ENCODE measurements at regions not wholly inside any gene's neighbourhood (a gene's known extent, or its start where the extent isn't known, plus 50 kb on each side); places are given as distances from the start of the nearest gene placed in this dataset.

- no peak overlapping the region for H3K14ac ChIP-seq (ENCODE audit: low read length in 2 of 2)
- H3K18ac ChIP-seq (ENCODE audit: low read depth in 1 of 2, low read length in 2 of 2): no peak overlapping the region
- no peak overlapping the region for H2BK5ac ChIP-seq (ENCODE audit: low read depth, low read length, poor library complexity, severe bottlenecking)
- H3K4me1 ChIP-seq (ENCODE audit: control insufficient read depth, insufficient read depth, low read depth, low read length): no peaks in the 10 kb centered on the region
- no peak overlapping the region for H3K4me2 ChIP-seq (ENCODE audit: low read length, poor library complexity, severe bottlenecking)
- H4K8ac ChIP-seq (ENCODE audit: low read length): no peak overlapping the region
- no peak overlapping the region for H2BK15ac ChIP-seq (ENCODE audit: low read depth, poor library complexity, severe bottlenecking)
- H3K23ac ChIP-seq (ENCODE audit: low read length in 2 of 2): no peak overlapping the region
- no peak overlapping the region for H2BK120ac ChIP-seq (ENCODE audit: low read depth, low read length)
- no peak overlapping the region for H3K27ac ChIP-seq (ENCODE audit: low read length, poor library complexity, severe bottlenecking)
- H3K79me1 ChIP-seq (replicated peaks; ENCODE audit: low read length, poor library complexity, severe bottlenecking): no peaks in the 10 kb centered on the region
- peaks cover 0 to 12% of the 10 kb centered on the region in 2 experiments for H3K27me3 ChIP-seq (ENCODE audit: control insufficient read depth in 1 of 2, insufficient read depth in 1 of 2, low read length in 2 of 2)
- no peak overlapping the region for H2AFZ ChIP-seq (ENCODE audit: low read depth, low read length)
- H3K4ac ChIP-seq (ENCODE audit: low read depth in 1 of 2, low read length in 2 of 2): no peak overlapping the region
- DNase-seq: no peak
- H4K91ac ChIP-seq (ENCODE audit: low read length): no peak overlapping the region
- H3K36me3 ChIP-seq (ENCODE audit: control insufficient read depth in 1 of 2, insufficient read depth in 2 of 2, low read depth in 1 of 2, low read length in 2 of 2): no peaks in the 10 kb centered on the region
- H2AK5ac ChIP-seq (ENCODE audit: low read length, severe bottlenecking): no peak overlapping the region
- H3K4me3 ChIP-seq (ENCODE audit: insufficient read depth in 1 of 2, low read depth in 1 of 2, low read length in 2 of 2): no peak overlapping the region
- no peaks in the 10 kb centered on the region for H3K9me3 ChIP-seq (ENCODE audit: control insufficient read depth, low read length)
- H3K9ac ChIP-seq (ENCODE audit: low read length): no peak overlapping the region
- WGBS: 67% methylated on average over 1 of the region's 4 CpGs
- H2BK12ac ChIP-seq (ENCODE audit: low read length in 2 of 2): no peak overlapping the region
Observed at GRCh38 chr13:39107561-39107960, 69.3 kb downstream of the NHLRC3 start.

DNA sequence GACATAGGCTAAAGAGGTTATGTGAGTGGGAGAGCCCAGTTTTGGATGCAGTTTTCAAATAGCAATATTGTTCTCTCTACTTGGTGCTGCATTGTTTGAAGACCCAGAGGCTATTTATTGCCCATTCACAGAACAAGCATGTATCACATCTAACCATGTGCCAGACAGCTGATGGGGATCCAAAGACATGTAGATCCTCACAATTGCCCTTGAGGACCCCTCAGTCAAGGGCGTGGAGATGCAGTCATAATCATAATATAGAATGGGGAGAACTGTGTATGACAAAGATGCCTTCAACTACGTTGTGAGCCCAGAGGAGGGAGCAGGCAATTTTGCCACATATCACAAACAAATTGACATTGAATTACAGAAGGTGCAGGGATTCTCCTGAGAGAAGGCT, 70.5 kb downstream of the NHLRC3 start:
- Histone ChIP-seq H3K9me3 (ENCODE audit: control insufficient read depth, low read length) (no peaks in the 10 kb centered on the region), H4K8ac (ENCODE audit: low read length) (no peak overlapping the region), H3K27ac (ENCODE audit: low read length, poor library complexity, severe bottlenecking) (no peak overlapping the region), H3K4me3 (ENCODE audit: insufficient read depth in 1 of 2, low read depth in 1 of 2, low read length in 2 of 2) (no peak overlapping the region), H3K14ac (ENCODE audit: low read length in 2 of 2) (no peak overlapping the region), H3K4me2 (ENCODE audit: low read length, poor library complexity, severe bottlenecking) (no peak overlapping the region), H3K18ac (ENCODE audit: low read depth in 1 of 2, low read length in 2 of 2) (no peak overlapping the region), H2BK120ac (ENCODE audit: low read depth, low read length) (no peak overlapping the region), H2BK15ac (ENCODE audit: low read depth, poor library complexity, severe bottlenecking) (no peak overlapping the region), H3K23ac (ENCODE audit: low read length in 2 of 2) (no peak overlapping the region), H2BK5ac (ENCODE audit: low read depth, low read length, poor library complexity, severe bottlenecking) (no peak overlapping the region), H2AFZ (ENCODE audit: low read depth, low read length) (no peak overlapping the region), H3K79me1 (replicated peaks; ENCODE audit: low read length, poor library complexity, severe bottlenecking) (no peaks in the 10 kb centered on the region), H3K27me3 (ENCODE audit: control insufficient read depth in 1 of 2, insufficient read depth in 1 of 2, low read length in 2 of 2) (peaks cover 0 to 12% of the 10 kb centered on the region in 2 experiments), H3K9ac (ENCODE audit: low read length) (no peak overlapping the region), H2BK12ac (ENCODE audit: low read length in 2 of 2) (no peak overlapping the region), H3K36me3 (ENCODE audit: control insufficient read depth in 1 of 2, insufficient read depth in 2 of 2, low read depth in 1 of 2, low read length in 2 of 2) (no peaks in the 10 kb centered on the region), H2AK5ac (ENCODE audit: low read length, severe bottlenecking) (no peak overlapping the region), H3K4me1 (ENCODE audit: control insufficient read depth, insufficient read depth, low read depth, low read length) (no peaks in the 10 kb centered on the region), H4K91ac (ENCODE audit: low read length) (no peak overlapping the region), H3K4ac (ENCODE audit: low read depth in 1 of 2, low read length in 2 of 2) (no peak overlapping the region)
- no peak for DNase-seq
- WGBS: 92% methylated on average over 1 of the region's 2 CpGs

DNA sequence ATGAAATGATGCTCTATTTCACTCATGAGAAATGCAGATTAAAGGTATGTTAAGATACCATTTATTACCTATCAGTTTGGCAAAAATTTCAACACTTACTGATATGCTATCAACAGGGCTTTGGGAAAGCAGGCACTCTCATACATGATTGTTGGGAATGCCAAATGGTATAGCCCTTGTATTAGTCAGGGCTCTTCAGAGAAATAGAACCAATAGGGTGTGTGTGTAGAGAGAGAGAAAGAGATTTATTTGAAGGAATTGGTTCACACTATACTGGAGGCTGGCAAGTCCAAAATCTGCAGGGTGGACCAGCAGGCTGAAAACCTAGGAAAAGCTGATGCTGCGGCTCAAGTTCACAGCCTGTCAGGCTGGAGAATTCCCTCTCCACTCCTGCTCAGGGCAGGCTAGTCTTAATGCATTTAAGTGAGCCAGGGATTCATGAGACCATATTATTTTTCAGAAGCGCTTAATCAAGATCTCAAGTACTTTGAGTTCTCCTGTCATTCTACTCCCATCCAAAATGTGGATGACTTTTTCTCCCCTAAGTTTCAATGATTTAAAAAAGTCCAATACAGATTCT, 72.4 kb downstream of the NHLRC3 start:
- H3K4me3 ChIP-seq (ENCODE audit: insufficient read depth in 1 of 2, low read depth in 1 of 2, low read length in 2 of 2): no peak overlapping the region

DNA sequence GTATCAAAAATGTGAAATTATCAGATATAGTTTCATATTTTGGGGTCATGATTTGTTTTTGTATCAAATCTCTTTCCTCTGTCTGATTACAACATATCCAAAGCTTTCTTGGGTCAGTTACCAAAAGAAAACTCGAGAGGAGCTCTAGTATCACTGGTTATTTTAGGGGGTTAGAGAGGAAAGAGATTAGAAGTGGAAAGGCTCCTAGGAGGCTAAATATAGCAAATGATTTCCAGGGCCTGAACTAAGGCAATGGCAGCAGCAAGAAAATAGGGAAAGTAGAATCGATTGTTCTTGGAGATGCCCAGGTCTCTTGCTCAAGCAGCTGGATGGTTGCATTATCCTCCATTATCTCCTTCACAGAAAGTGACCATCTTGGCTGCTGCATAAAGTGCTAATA, 72.9 kb downstream of the NHLRC3 start:
- Histone ChIP-seq H3K36me3 (ENCODE audit: control insufficient read depth in 1 of 2, insufficient read depth in 2 of 2, low read depth in 1 of 2, low read length in 2 of 2) (no peaks in the 10 kb centered on the region), H2BK12ac (ENCODE audit: low read length in 2 of 2) (no peak overlapping the region), H3K79me1 (replicated peaks; ENCODE audit: low read length, poor library complexity, severe bottlenecking) (no peaks in the 10 kb centered on the region), H3K27ac (ENCODE audit: low read length, poor library complexity, severe bottlenecking) (no peak overlapping the region), H2BK120ac (ENCODE audit: low read depth, low read length) (no peak overlapping the region), H3K18ac (ENCODE audit: low read depth in 1 of 2, low read length in 2 of 2) (no peak overlapping the region), H4K8ac (ENCODE audit: low read length) (no peak overlapping the region), H3K14ac (ENCODE audit: low read length in 2 of 2) (no peak overlapping the region), H2BK5ac (ENCODE audit: low read depth, low read length, poor library complexity, severe bottlenecking) (no peak overlapping the region), H3K23ac (ENCODE audit: low read length in 2 of 2) (no peak overlapping the region), H2AK5ac (ENCODE audit: low read length, severe bottlenecking) (no peak overlapping the region), H2AFZ (ENCODE audit: low read depth, low read length) (no peak overlapping the region), H3K27me3 (ENCODE audit: control insufficient read depth in 1 of 2, insufficient read depth in 1 of 2, low read length in 2 of 2) (peaks cover 0 to 12% of the 10 kb centered on the region in 2 experiments), H2BK15ac (ENCODE audit: low read depth, poor library complexity, severe bottlenecking) (no peak overlapping the region), H3K4me1 (ENCODE audit: control insufficient read depth, insufficient read depth, low read depth, low read length) (no peaks in the 10 kb centered on the region), H3K4me3 (ENCODE audit: insufficient read depth in 1 of 2, low read depth in 1 of 2, low read length in 2 of 2) (no peak overlapping the region), H3K4ac (ENCODE audit: low read depth in 1 of 2, low read length in 2 of 2) (no peak overlapping the region), H4K91ac (ENCODE audit: low read length) (no peak overlapping the region), H3K9ac (ENCODE audit: low read length) (no peak overlapping the region), H3K4me2 (ENCODE audit: low read length, poor library complexity, severe bottlenecking) (no peak overlapping the region), H3K9me3 (ENCODE audit: control insufficient read depth, low read length) (peaks cover 3% of the 10 kb centered on the region)
- WGBS: 45% methylated on average over 2 of the region's 2 CpGs
- no peak for DNase-seq

More for the DNA sequence above, 72.4 kb downstream of the NHLRC3 start:
- H3K23ac ChIP-seq (ENCODE audit: low read length in 2 of 2): no peak overlapping the region
- no peak overlapping the region for H3K9ac ChIP-seq (ENCODE audit: low read length)
- no peak overlapping the region for H2BK15ac ChIP-seq (ENCODE audit: low read depth, poor library complexity, severe bottlenecking)
- DNase-seq: no peak
- no peak overlapping the region for H3K18ac ChIP-seq (ENCODE audit: low read depth in 1 of 2, low read length in 2 of 2)
- H2AFZ ChIP-seq (ENCODE audit: low read depth, low read length): no peak overlapping the region
- H3K36me3 ChIP-seq (ENCODE audit: control insufficient read depth in 1 of 2, insufficient read depth in 2 of 2, low read depth in 1 of 2, low read length in 2 of 2): no peaks in the 10 kb centered on the region
- no peaks in the 10 kb centered on the region for H3K79me1 ChIP-seq (replicated peaks; ENCODE audit: low read length, poor library complexity, severe bottlenecking)
- no peak overlapping the region for H3K4me2 ChIP-seq (ENCODE audit: low read length, poor library complexity, severe bottlenecking)
- no peak overlapping the region for H2BK5ac ChIP-seq (ENCODE audit: low read depth, low read length, poor library complexity, severe bottlenecking)
- H2BK12ac ChIP-seq (ENCODE audit: low read length in 2 of 2): no peak overlapping the region
- no peak overlapping the region for H2BK120ac ChIP-seq (ENCODE audit: low read depth, low read length)
- peaks cover 0 to 12% of the 10 kb centered on the region in 2 experiments for H3K27me3 ChIP-seq (ENCODE audit: control insufficient read depth in 1 of 2, insufficient read depth in 1 of 2, low read length in 2 of 2)
- no peak overlapping the region for H3K14ac ChIP-seq (ENCODE audit: low read length in 2 of 2)
- H4K91ac ChIP-seq (ENCODE audit: low read length): no peak overlapping the region
- 92% methylated on average over 2 of the region's 2 CpGs for WGBS
- H3K27ac ChIP-seq (ENCODE audit: low read length, poor library complexity, severe bottlenecking): no peak overlapping the region
- H3K4me1 ChIP-seq (ENCODE audit: control insufficient read depth, insufficient read depth, low read depth, low read length): no peaks in the 10 kb centered on the region
- H4K8ac ChIP-seq (ENCODE audit: low read length): no peak overlapping the region
- H3K4ac ChIP-seq (ENCODE audit: low read depth in 1 of 2, low read length in 2 of 2): no peak overlapping the region
- no peak overlapping the region for H2AK5ac ChIP-seq (ENCODE audit: low read length, severe bottlenecking)
- peaks cover 3% of the 10 kb centered on the region for H3K9me3 ChIP-seq (ENCODE audit: control insufficient read depth, low read length)
